SK-N-SH (cell line): ENCODE measurements at regions not wholly inside any gene's neighbourhood (a gene's known extent, or its start where the extent isn't known, plus 50 kb on each side); places are given as distances from the start of the nearest gene placed in this dataset.

ENCODE experiments used
- CTCF ChIA-PET: fragments of 300-600, 350-600 bp; formaldehyde crosslinking; extraction: SDS; loops from one replicate; lab custom pipeline; 2021; lab: Yijun Ruan, JAX
- POLR2A ChIA-PET: fragments of 350-600 bp; sonication (Branson Sonifier 250); formaldehyde crosslinking; extraction: SDS; loops from one replicate; lab custom pipeline; 2020; ENCODE audit warnings: antibody characterized with exemption, inconsistent platforms; lab: Yijun Ruan, JAX
- DNase-seq: peaks from one replicate; pipeline ENCODE4 v3.0.0; 2012
- H2AFZ ChIP-seq: fragments of 200-600 bp; sonication (generic); 2 replicates; pipeline ENCODE4 v1.8.1; 2016; ENCODE audit warnings: antibody characterized with exemption, mild to moderate bottlenecking, low read depth
- H3F3A ChIP-seq: fragments of 200-600 bp; sonication (generic); replicated peaks from 2 replicates; pipeline ENCODE3; 2016; ENCODE audit warnings: antibody characterized with exemption, mild to moderate bottlenecking; ENCODE audit not compliant: insufficient read depth
- H3K27ac ChIP-seq, 2 experiments: fragments of 200-500 bp in 1 of 2; fragments of 200-600 bp in 1 of 2; sonication (Bioruptor generic) in 1 of 2; sonication (generic), shearing (Covaris generic) in 1 of 2; 2 replicates each; pipeline versions ENCODE4 v1.5.1 to v1.6.1; 2014 to 2016; ENCODE audit warnings: low read depth in 2 of 2, inconsistent platforms in 1 of 2, low read length in 1 of 2, mild to moderate bottlenecking in 1 of 2, mixed read lengths in 1 of 2
- H3K27me3 ChIP-seq: fragments of 200-600 bp; sonication (generic), shearing (Covaris generic); 2 replicates; pipeline ENCODE4 v1.6.1; 2016; ENCODE audit warnings: mixed run types; ENCODE audit not compliant: insufficient read depth
- H3K36me3 ChIP-seq, 2 experiments: fragments of 200-500 bp in 1 of 2; fragments of 200-600 bp in 1 of 2; sonication (Bioruptor generic) in 1 of 2; sonication (generic) in 1 of 2; replicated peaks in 1 of 2; 2 replicates each; pipeline versions ENCODE3 to v1.5.1; 2014 to 2016; ENCODE audit warnings: low read length in 1 of 2, mild to moderate bottlenecking in 1 of 2; ENCODE audit not compliant: insufficient read depth in 2 of 2, control insufficient read depth in 1 of 2
- H3K4me1 ChIP-seq, 2 experiments: fragments of 200-500 bp in 1 of 2; fragments of 200-600 bp in 1 of 2; sonication (Bioruptor generic) in 1 of 2; sonication (generic), shearing (Covaris generic) in 1 of 2; 2 replicates each; pipeline versions ENCODE4 v1.5.1 to v1.6.1; 2014 to 2016; ENCODE audit warnings: low read depth in 1 of 2, low read length in 1 of 2, mixed run types in 1 of 2; ENCODE audit not compliant: insufficient read depth in 2 of 2, control insufficient read depth in 1 of 2
- H3K4me2 ChIP-seq: fragments of 200-600 bp; sonication (generic), shearing (Covaris generic); 2 replicates; pipeline ENCODE4 v1.6.1; 2017; ENCODE audit warnings: mixed run types
- H3K4me3 ChIP-seq, 2 experiments: fragments of 200-500 bp in 1 of 2; fragments of 200-600 bp in 1 of 2; sonication (Bioruptor generic) in 1 of 2; sonication (generic), shearing (Covaris generic) in 1 of 2; 2 replicates each; pipeline versions ENCODE4 v1.5.1 to v1.8.1; 2014 to 2016; ENCODE audit warnings: low read depth in 2 of 2, inconsistent platforms in 1 of 2, low read length in 1 of 2, mild to moderate bottlenecking in 1 of 2, mixed read lengths in 1 of 2, moderate library complexity in 1 of 2
- H3K79me2 ChIP-seq: fragments of 200-600 bp; sonication (generic); 2 replicates; pipeline ENCODE4 v1.8.1; 2017; ENCODE audit warnings: mild to moderate bottlenecking; ENCODE audit not compliant: insufficient read depth
- H3K9ac ChIP-seq: fragments of 200-600 bp; sonication (generic); 2 replicates; pipeline ENCODE4 v1.6.1; 2017; ENCODE audit warnings: mixed run types
- H3K9me2 ChIP-seq: fragments of 200-600 bp; sonication (generic); 2 replicates; pipeline ENCODE4 v1.6.1; 2017; ENCODE audit warnings: mixed run types
- H3K9me3 ChIP-seq: fragments of 200-600 bp; sonication (generic); 2 replicates; pipeline ENCODE4 v1.6.1; 2017; ENCODE audit warnings: mixed run types, mild to moderate bottlenecking, moderate library complexity
- H4K20me1 ChIP-seq: fragments of 200-600 bp; sonication (generic); 2 replicates; pipeline ENCODE4 v1.6.1; 2017; ENCODE audit warnings: mild to moderate bottlenecking, mixed run types; ENCODE audit not compliant: insufficient read depth
- CHD2 ChIP-seq: fragments of 150-350 bp; IDR thresholded peaks from 2 replicates; pipeline ENCODE4 v1.6.1; 2018; ENCODE audit warnings: low read length; ENCODE audit not compliant: partially characterized antibody
- EZH2phosphoT487 ChIP-seq: fragments of 200-600 bp; sonication (generic); IDR thresholded peaks from 2 replicates; pipeline ENCODE4 v1.6.1; 2017; ENCODE audit warnings: low read depth, mixed run types, mild to moderate bottlenecking, antibody characterized with exemption, moderate library complexity, borderline replicate concordance
- FOXM1 ChIP-seq: IDR thresholded peaks from 2 replicates; pipeline ENCODE4 v1.4.0; 2012; ENCODE audit warnings: low read depth, mild to moderate bottlenecking
- GATA2 ChIP-seq: sonication (generic); formaldehyde crosslinking; IDR thresholded peaks from 2 replicates; pipeline ENCODE4 v1.5.0; 2020; ENCODE audit warnings: mild to moderate bottlenecking, missing genetic modification reagents
- IRF3 ChIP-seq: fragments of 150-350 bp; IDR thresholded peaks from 2 replicates; pipeline ENCODE4 v1.6.1; 2016; ENCODE audit warnings: mild to moderate bottlenecking, low read depth, low read length
- MEF2A ChIP-seq: IDR thresholded peaks from 2 replicates; pipeline ENCODE4 v1.4.0; 2012; ENCODE audit warnings: low read depth, borderline replicate concordance
- NRF1 ChIP-seq: IDR thresholded peaks from 2 replicates; pipeline ENCODE4 v1.6.1; 2012; ENCODE audit warnings: low read depth, mild to moderate bottlenecking, low read length
- POLR2AphosphoS5 ChIP-seq: IDR thresholded peaks from 2 replicates; pipeline ENCODE4 v1.6.1; 2012; ENCODE audit warnings: low read depth, low read length
- RCOR1 ChIP-seq: fragments of 150-350 bp; IDR thresholded peaks from 2 replicates; pipeline ENCODE4 v1.6.1; 2017; ENCODE audit warnings: antibody characterized with exemption, low read length
- RXRA ChIP-seq: IDR thresholded peaks from 2 replicates; pipeline ENCODE4 v1.4.0; 2012; ENCODE audit warnings: low read depth, mild to moderate bottlenecking, borderline replicate concordance
- SMC3 ChIP-seq: IDR thresholded peaks from 2 replicates; pipeline ENCODE4 v1.6.1; 2012; ENCODE audit warnings: low read depth, low read length, improper control_type of control experiment
- TAF1 ChIP-seq: IDR thresholded peaks from 2 replicates; pipeline ENCODE4 v1.6.1; 2012; ENCODE audit warnings: low read depth, mild to moderate bottlenecking, low read length, moderate library complexity, borderline replicate concordance
- TEAD4 ChIP-seq: IDR thresholded peaks from 2 replicates; pipeline ENCODE4 v1.4.0; 2012; ENCODE audit warnings: mild to moderate bottlenecking, borderline replicate concordance; ENCODE audit not compliant: insufficient read depth
- YY1 ChIP-seq: IDR thresholded peaks from 2 replicates; pipeline ENCODE4 v1.4.0; 2012; ENCODE audit warnings: low read depth, mild to moderate bottlenecking
- WGBS: methylation state at CpG from one replicate; pipeline ENCODE4 v1.1.6; 2017; ENCODE audit warnings: low lambda C conversion rate; 5-methylcytosine and 5-hydroxymethylcytosine counted together
- TF ChIP-seq, protein P1 (sequence below): IDR thresholded peaks from 2 replicates; pipeline ENCODE4 v1.4.0; 2012; ENCODE audit warnings: low read depth
- TF ChIP-seq, protein P2 (sequence below): fragments of 200-600 bp; sonication (generic); IDR thresholded peaks from 2 replicates; pipeline ENCODE4 v1.6.1; 2017; ENCODE audit warnings: antibody characterized with exemption, mild to moderate bottlenecking, moderate library complexity
- TF ChIP-seq, protein P3 (sequence below): IDR thresholded peaks from 2 replicates; pipeline ENCODE4; 2012

- DNase-seq: no peak
- no peaks in the 10 kb centered on the region for H3F3A ChIP-seq
- ChIA-PET POLR2A (no interaction called here), CTCF (interaction anchor here (1.0 to 3.1 kb wide), 3 partner anchors 10 to 65 kb away, joined by 3 to 15 read pairs (median 6); no protein-coding TSS in a partner anchor)
- H3K9me2 ChIP-seq: no peaks in the 10 kb centered on the region
- H3K4me1 ChIP-seq: peaks cover 0 to 16% of the 10 kb centered on the region in 2 experiments; a peak in 1 of 4 replicates
- H3K9me3 ChIP-seq: no peaks in the 10 kb centered on the region
- H3K9ac ChIP-seq: no peak overlapping the region
- 68% methylated on average over 22 of the region's 22 CpGs for WGBS
- H3K79me2 ChIP-seq: no peaks in the 10 kb centered on the region
- peaks cover 17% of the 10 kb centered on the region; the same call in 1 of the 2 replicates for H3K27me3 ChIP-seq
- H3K4me2 ChIP-seq: no peak overlapping the region
- no peak for TF ChIP-seq POLR2AphosphoS5
- no peak for TF ChIP-seq SMC3
- TF ChIP-seq GATA2: no peak
- no peaks in the 10 kb centered on the region for H3K36me3 ChIP-seq
- H2AFZ ChIP-seq: no peak overlapping the region
- H3K4me3 ChIP-seq: no peak overlapping the region
- H3K27ac ChIP-seq: no peak overlapping the region
- H4K20me1 ChIP-seq: no peaks in the 10 kb centered on the region
These were observed 78.4 kb downstream of the TSPAN17 start for GRCh38 chr5:176725521-176726280.

GRCh38 chr5:176726746-176727527, 79.7 kb downstream of the TSPAN17 start:
- no peak overlapping the region for H3K4me2 ChIP-seq
- no peaks in the 10 kb centered on the region for H3F3A ChIP-seq
- peaks cover 0 to 16% of the 10 kb centered on the region in 2 experiments; a peak in 1 of 4 replicates for H3K4me1 ChIP-seq
- TF ChIP-seq RCOR1 (no peak), IRF3 (no peak), RXRA (no peak), TEAD4 (no peak), MEF2A (no peak), YY1 (no peak), TAF1 (no peak), FOXM1 (no peak), CHD2 (no peak), EZH2phosphoT487 (no peak), NRF1 (no peak)
- TF ChIP-seq, protein P1, sequence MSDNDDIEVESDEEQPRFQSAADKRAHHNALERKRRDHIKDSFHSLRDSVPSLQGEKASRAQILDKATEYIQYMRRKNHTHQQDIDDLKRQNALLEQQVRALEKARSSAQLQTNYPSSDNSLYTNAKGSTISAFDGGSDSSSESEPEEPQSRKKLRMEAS: no peak
- TF ChIP-seq, protein P2, sequence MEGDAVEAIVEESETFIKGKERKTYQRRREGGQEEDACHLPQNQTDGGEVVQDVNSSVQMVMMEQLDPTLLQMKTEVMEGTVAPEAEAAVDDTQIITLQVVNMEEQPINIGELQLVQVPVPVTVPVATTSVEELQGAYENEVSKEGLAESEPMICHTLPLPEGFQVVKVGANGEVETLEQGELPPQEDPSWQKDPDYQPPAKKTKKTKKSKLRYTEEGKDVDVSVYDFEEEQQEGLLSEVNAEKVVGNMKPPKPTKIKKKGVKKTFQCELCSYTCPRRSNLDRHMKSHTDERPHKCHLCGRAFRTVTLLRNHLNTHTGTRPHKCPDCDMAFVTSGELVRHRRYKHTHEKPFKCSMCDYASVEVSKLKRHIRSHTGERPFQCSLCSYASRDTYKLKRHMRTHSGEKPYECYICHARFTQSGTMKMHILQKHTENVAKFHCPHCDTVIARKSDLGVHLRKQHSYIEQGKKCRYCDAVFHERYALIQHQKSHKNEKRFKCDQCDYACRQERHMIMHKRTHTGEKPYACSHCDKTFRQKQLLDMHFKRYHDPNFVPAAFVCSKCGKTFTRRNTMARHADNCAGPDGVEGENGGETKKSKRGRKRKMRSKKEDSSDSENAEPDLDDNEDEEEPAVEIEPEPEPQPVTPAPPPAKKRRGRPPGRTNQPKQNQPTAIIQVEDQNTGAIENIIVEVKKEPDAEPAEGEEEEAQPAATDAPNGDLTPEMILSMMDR: no peak
- TF ChIP-seq, protein P3, sequence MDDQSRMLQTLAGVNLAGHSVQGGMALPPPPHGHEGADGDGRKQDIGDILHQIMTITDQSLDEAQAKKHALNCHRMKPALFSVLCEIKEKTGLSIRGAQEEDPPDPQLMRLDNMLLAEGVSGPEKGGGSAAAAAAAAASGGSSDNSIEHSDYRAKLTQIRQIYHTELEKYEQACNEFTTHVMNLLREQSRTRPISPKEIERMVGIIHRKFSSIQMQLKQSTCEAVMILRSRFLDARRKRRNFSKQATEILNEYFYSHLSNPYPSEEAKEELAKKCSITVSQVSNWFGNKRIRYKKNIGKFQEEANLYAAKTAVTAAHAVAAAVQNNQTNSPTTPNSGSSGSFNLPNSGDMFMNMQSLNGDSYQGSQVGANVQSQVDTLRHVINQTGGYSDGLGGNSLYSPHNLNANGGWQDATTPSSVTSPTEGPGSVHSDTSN: no peak
- H3K9me3 ChIP-seq: no peaks in the 10 kb centered on the region
- no peak for DNase-seq
- H3K27me3 ChIP-seq: peaks cover 15% of the 10 kb centered on the region; the same call in 1 of the 2 replicates
- H3K4me3 ChIP-seq: no peak overlapping the region
- no peaks in the 10 kb centered on the region for H3K9me2 ChIP-seq
- ChIA-PET POLR2A (no interaction called here), CTCF (no interaction called here)
- H3K36me3 ChIP-seq: no peaks in the 10 kb centered on the region
- H2AFZ ChIP-seq: no peak overlapping the region
- no peak overlapping the region for H3K9ac ChIP-seq
- no peaks in the 10 kb centered on the region for H3K79me2 ChIP-seq
- 67% methylated on average over 16 of the region's 25 CpGs for WGBS
- H4K20me1 ChIP-seq: no peaks in the 10 kb centered on the region
- H3K27ac ChIP-seq: no peak overlapping the region
